OCI-LY3 (cell line): ENCODE measurements at regions not wholly inside any gene's neighbourhood (a gene's known extent, or its start where the extent isn't known, plus 50 kb on each side); places are given as distances from the start of the nearest gene placed in this dataset.

Source experiments
- EZH2phosphoT487 ChIP-seq: fragments of 200-600 bp; shearing (Covaris generic); IDR thresholded peaks from 2 replicates; pipeline ENCODE4 v1.6.1; 2018; ENCODE audit warnings: antibody characterized with exemption, mixed run types, low read depth
- TF ChIP-seq, protein P1 (sequence below): fragments of 200-600, 300-600 bp; sonication (generic); IDR thresholded peaks from 2 replicates; pipeline ENCODE4 v1.5.1; 2014; ENCODE audit warnings: antibody characterized with exemption, low read length, low read depth

DNA sequence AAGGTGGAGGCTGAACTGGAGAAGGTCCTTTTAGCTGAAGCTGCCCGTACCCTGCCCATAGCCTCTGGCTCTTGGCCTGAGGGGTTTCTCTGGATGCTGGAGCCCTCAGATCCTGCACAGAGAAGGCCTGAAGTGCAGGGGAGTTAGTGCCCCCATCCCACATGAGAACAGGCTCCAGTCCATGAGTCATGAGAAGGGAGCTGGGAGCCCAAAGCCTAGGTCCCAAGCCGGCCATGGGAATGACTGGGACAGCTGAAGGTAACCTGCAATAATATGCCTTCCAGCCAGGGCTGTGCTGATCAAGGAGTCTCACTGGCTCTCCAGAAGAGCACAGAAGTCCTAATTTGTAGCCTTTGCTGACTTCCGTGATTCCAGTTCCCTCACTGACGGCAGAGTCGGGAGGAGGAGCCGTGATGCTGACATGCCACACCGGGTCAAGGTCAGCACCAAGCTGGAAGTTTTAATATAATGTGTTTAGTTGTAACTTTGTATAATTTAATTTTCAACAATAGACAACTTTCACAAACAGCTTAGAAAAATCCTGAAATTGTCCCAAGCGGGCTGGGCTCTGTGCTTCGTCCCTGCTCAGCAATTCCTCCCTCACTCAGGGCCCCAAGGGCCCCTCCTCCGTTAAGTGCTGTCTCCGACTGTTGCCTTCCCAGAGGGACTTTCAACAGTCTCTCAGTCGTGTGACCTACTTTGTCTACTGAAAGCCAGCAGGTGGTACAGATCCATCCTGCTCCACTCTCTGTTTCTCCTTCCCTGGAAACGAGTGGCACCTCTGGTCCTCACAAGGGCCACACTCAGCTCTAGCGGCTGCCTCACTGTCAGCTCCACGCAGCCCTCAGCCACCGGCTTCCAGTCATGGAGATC lies 387.8 kb downstream of the GADD45G start:
- TF ChIP-seq, protein P1, sequence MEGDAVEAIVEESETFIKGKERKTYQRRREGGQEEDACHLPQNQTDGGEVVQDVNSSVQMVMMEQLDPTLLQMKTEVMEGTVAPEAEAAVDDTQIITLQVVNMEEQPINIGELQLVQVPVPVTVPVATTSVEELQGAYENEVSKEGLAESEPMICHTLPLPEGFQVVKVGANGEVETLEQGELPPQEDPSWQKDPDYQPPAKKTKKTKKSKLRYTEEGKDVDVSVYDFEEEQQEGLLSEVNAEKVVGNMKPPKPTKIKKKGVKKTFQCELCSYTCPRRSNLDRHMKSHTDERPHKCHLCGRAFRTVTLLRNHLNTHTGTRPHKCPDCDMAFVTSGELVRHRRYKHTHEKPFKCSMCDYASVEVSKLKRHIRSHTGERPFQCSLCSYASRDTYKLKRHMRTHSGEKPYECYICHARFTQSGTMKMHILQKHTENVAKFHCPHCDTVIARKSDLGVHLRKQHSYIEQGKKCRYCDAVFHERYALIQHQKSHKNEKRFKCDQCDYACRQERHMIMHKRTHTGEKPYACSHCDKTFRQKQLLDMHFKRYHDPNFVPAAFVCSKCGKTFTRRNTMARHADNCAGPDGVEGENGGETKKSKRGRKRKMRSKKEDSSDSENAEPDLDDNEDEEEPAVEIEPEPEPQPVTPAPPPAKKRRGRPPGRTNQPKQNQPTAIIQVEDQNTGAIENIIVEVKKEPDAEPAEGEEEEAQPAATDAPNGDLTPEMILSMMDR: no peak
- TF ChIP-seq EZH2phosphoT487: no peak
